ENCODE measurements at regions not wholly inside any gene's neighbourhood (a gene's known extent, or its start where the extent isn't known, plus 50 kb on each side); places are given as distances from the start of the nearest gene placed in this dataset.
A peak's percentile ranks its signal among the peaks of the same experiment; 100 is the strongest.

DNA sequence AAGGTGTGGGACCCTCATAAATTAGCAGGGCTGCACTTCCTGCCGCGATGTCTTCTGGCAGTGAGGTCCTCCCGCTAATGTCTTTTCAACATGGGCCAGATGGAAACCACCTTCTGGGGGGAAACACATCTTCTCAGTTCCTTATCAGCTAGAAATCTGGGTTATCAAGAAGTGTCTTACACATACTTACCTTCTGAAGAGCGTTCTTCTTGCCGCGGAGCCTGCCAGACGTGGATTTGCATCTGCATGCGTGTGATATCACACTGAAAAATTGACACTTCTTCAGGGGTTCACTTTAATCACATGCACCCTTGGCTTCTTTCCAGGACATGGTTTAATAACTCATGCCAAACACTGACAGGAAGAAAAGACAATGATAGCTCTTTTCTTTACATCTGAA is 163.5 kb upstream of the SOX11 start:
- no peak overlapping the region for H3K4me3 ChIP-seq (ENCODE audit: low read length)
- peak; percentile 91 for DNase-seq (ENCODE audit: low read depth, low spot score)

DNA sequence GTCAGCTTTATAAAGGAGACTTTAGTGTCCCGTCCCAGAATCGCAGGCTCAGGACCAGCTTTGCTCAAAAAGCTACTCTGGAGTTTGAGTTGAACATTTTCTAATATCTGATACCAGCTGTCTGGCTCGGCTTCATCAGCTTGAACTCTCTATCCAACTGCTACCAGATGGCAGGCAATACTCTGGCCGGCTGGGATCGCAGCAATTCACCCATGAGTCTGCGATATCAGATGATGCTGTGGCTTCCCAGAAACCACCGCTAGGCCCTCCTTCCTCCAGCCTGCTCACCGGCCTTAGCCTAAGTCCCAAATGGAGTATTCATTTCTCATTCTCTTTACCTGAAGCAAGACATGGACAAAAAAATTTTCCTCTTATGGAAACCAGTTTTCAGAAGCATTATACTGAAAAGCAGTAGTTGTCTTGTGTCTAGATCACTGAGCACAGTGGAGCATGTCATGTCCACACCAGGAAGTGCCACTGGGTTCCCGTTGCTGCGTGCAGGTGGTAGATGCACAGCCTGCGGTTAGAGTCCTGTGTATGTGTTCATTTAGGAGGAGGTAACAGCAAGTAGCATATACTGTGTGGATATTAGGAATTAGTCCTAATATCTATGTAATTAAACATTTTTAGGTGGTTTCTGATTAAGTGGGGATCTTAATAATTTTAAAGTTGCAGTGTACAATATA is 162.0 kb upstream of the SOX11 start:
- no peak overlapping the region; the same call in 1 of the 2 replicates for H3K4me3 ChIP-seq (ENCODE audit: low read length)
- peak; percentile 81 for DNase-seq (ENCODE audit: low read depth, low spot score)

DNA sequence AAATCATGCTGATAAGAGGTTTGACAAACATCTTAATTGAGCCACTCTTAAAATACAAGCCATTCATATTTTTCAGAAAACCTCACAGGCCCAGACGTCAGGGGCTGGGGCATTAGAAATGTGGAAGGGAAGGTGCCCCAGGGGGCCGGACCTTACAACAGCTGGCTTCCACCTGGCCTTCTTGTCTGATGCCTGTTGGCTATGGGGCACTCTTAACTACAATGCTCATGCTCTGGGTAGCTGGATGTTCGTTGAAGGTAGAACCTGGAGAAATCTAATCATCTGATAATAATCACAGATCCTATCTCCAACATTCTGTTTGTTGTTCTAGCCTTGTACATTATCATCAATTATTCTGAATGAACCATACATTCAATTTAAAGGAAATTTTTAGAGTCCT is 156.9 kb upstream of the SOX11 start:
- no peak overlapping the region for H3K4me3 ChIP-seq (ENCODE audit: low read length)
- no peak for DNase-seq (ENCODE audit: low read depth, low spot score)

DNA sequence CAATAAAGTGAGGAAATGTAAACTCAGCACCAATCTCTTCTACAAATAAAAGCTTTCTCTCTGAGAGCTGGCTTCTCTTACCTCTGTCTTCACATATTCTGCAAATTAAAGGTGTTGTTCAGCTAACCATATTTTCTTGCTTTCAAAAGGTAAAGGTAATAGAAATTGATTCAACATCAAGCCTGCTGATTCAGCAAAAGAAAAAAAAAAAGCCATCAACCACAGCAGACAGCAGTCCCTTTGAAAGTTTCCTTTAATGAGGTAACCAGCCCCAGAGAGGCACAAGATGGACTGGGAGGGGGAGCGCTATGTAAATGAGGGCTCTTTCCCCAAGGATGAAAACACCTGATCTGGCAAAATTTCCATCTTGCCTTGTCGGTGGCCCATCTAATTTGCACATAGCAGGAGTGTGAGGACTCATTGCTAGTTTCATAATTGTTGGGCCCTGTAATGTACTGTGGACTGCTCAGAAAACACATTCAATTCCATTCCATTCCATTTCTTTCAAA is 154.9 kb upstream of the SOX11 start:
- H3K4me3 ChIP-seq (ENCODE audit: low read length), result no peak overlapping the region
- DNase-seq (ENCODE audit: low read depth, low spot score), result no peak

DNA sequence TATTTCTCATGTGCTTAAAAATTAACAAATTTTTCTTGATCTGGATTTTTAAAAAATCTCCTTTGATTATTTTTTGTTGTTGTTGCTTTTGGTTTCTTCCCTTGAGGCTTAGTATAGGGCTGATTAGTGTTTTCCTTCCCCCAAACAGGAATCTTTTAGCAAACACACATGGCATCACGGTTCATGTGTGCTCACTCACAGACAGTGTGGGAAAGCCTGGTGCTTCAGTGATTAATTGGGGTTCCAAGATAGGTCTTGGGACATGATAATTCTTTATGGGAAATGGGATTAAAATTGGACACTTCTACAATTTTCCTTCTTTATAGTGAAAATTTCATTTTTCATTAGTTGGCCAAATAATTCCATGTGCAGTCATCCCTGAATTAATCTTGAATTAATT is 153.9 kb upstream of the SOX11 start:
- no peak for DNase-seq (ENCODE audit: low read depth, low spot score)
- no peak overlapping the region for H3K4me3 ChIP-seq (ENCODE audit: low read length)

DNA sequence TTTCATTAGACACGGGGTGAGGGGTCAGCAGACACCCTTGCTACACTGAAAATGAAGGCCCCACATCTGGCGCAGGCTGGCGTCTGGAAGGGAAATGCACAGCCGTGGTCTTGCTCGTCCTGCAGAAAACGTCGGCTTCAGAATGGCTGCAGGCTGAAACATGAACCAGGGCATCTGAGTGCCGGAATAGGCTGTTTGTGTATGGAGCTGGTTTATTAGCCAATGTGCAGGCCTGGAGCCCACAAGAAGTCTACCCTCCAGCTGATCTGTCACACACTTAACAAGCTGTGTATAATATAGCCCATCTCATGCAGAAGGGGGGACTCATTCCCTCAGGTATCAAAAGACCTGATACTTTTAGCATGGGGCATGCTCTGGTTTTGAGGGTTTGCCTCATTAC is 153.4 kb upstream of the SOX11 start:
- no peak overlapping the region for H3K4me3 ChIP-seq (ENCODE audit: low read length)
- peak; percentile 41 for DNase-seq (ENCODE audit: low read depth, low spot score)

DNA sequence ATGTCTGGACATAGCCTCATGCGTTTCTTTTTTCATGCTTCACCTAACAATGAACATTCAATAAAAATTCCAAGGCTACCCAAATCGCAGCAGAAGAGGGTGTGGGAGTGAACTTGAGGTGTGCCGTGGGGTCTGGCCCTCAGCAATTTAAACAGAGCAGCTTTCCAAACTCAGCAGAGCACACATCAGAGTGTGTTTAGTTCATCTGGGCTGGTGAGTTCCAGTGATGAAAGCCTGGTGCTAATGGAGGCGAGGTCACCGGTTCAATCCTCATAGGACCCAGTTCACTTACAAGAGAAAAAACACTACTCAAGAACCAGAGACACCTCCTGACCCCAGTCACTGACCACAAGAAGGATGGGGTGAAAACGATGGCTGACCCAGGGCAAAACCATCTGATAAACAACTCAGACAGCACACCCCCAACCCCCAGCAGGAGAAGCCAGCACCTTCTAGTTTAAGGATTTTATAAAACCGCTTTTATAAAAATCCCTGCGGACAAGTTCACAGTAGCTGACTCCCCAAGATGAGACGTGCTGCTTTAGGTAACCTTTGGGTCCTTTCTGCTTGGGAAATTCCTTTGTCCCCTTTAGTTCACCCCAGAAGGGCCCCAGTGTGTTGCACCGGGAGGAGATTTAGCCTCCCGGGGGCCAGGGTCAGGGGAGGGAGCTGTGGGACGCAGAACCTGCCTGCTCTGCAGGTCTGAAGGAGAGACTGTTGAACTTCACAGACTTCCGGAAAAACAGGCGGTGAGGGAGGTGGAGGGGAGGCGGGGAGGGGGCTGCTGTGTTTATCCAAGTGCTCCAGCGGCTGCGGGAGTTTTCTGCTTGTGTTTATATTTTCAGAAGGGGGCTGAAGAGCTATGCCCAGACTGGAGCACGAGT is 152.7 kb upstream of the SOX11 start:
- no peak overlapping the region for H3K4me3 ChIP-seq (ENCODE audit: low read length)
- no peak for DNase-seq (ENCODE audit: low read depth, low spot score)

DNA sequence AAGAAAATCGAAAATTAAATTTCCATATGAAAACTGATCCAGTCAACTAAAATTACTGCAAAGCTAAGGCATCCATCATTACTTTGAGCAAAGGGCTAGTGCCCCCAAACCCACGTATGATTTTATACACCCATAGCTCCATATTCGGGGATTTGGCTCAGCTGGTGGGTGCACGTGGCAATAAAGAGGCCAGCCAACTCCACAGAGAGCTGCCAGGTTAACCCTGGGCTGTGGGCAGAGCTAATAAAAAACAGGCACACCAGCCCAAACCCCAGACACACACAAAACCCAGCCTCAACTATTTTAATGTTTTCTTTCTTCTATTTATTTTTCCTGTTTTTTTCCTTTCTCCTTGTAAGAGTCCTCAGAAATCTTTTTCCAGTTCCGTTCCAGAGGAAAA is 151.3 kb upstream of the SOX11 start:
- DNase-seq (ENCODE audit: low read depth, low spot score), result no peak
- H3K4me3 ChIP-seq (ENCODE audit: low read length), result no peak overlapping the region

DNA sequence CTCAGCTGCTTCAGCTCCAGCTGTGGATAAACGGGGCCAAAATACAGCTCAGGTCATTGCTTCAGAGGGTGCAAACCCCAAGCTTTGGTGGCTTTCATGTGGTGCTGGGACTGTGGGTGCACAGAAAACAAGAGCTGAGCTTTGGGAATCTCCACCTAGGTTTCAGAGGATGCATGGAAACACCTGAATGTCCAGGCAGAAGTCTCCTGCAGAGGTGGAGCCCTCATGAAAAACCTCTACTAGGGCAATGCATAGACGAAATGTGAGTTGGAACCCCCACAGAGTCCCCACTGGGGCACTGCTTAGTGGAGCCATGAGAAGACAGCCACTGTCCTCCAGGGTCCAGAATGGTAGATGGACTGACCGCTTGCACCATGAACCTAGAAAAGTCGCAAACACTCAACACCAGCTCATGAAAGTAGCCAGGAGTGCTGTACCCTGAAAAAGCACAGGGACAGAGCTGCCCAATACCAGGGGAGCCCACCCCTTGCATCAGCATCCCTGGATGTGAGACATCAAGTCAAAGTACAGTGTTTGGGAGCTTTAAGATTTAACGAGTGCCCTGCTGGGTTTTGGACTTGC is 147.9 kb upstream of the SOX11 start:
- no peak for DNase-seq (ENCODE audit: low read depth, low spot score)
- no peak overlapping the region for H3K4me3 ChIP-seq (ENCODE audit: low read length)

DNA sequence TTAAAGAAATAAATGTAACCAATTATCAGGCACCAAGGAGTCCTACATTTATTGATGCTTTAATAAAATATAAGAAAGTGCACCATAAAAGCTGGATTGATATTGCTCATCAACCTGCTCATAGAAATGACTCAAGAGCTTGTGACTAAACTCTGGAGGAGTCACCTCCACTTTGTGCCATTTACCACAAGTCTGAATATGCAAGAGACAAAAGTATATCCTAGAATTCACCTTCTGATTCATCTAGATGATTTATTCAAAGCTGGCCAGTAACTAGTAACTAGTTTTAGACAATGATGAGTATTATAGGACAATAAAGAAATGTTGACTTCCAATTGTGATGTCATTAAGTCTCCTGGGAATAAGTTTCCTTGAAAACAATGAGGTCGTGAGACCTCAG is 146.0 kb upstream of the SOX11 start:
- DNase-seq (ENCODE audit: low read depth, low spot score), result no peak
- no peak overlapping the region for H3K4me3 ChIP-seq (ENCODE audit: low read length)

DNA sequence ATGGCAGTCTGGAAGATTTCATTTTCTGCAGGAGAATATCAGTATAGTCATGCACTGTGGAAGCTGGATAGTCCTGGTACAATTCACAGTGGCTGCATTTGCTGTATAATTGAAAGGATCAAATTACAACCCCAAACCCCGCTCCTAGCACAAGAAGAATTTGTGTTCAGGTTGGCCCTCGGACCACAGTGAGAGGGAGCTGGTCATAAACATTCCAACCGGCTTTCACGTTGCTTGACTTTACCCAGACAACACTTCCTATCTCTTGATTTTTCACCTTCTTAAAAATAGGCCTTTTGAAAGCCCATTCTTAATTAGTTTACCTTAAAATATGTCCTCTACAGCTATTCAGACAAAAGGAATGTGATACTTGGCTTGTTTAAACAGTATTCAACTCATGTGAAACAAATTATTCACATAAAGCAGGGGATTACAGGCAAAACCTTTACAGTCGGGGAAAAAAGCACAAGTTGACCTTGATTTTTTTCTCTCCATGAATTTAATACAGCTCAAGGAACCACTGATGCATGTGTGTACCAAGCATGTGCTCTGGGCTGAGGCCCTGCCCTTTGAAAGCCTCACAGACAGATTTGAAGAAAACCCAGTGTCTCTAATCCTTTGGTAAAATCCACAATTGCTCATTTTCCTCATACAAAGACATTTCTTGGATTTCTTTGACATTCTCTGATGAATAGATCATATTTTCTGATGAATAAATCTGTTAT is 143.0 kb upstream of the SOX11 start:
- no peak for DNase-seq (ENCODE audit: low read depth, low spot score)

DNA sequence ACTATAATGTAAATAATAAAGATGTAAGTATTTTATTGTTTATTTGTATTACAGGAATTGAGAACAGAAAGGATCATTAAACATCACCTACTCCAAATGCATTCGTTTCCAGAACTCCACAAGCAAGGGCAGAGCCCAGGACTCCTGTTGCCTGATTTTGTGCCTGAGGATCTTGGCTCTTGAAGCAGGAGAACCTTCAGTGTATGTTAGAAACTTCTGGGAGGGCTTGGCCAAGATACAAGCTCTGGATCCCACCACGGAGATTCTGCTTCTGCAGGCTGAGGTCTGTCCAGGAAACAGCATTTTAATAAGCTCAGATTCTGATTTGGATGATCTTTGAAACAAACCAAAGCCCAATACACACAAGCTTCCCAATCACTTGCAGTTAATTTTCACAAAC is 142.4 kb upstream of the SOX11 start:
- no peak overlapping the region for H3K4me3 ChIP-seq (ENCODE audit: low read length)
- no peak for DNase-seq (ENCODE audit: low read depth, low spot score)

More for the DNA sequence above, 143.0 kb upstream of the SOX11 start:
- no peak overlapping the region for H3K4me3 ChIP-seq (ENCODE audit: low read length)

DNA sequence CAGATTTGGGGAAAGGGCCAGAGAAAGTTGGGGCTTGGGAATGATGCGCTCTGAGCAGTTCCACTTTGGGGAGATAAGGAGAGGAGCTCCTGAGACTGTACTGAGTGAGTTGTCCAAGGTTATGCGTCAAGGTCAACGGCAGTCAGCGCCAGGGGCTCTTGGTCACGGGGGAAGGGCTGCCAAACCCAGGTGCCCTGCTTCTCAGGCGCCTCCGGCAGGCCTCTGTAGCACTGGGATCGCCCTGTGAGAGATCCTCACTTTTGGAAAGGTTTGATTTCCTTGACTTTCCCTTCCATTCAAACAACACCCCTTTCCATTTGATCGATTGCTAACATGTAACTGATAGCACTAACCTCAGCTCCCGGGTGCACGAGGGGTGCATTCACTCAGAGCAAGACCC is 136.5 kb upstream of the SOX11 start:
- no peak overlapping the region for H3K4me3 ChIP-seq (ENCODE audit: low read length)
- no peak for DNase-seq (ENCODE audit: low read depth, low spot score)

DNA sequence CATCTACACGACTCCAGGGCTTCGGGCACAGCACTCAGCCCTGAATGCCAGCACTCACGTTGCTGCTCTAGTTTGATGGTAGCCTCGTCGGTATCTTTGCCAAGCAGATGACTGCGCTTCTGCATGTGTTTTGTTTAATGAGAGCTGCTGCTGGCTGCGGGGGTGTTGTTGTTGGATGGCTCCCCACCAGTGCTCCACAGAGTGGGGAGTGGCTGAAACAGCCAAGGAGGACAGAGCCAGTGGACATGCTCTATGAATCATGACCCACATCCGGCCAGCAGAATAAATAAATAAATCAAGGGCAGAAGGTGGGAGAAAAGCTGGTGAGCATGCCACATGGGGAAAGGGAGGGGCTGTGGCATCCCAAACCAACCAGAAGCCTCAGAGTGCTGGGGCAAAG is 131.2 kb upstream of the SOX11 start:
- H3K4me3 ChIP-seq (ENCODE audit: low read length), result no peak overlapping the region
- no peak for DNase-seq (ENCODE audit: low read depth, low spot score)

DNA sequence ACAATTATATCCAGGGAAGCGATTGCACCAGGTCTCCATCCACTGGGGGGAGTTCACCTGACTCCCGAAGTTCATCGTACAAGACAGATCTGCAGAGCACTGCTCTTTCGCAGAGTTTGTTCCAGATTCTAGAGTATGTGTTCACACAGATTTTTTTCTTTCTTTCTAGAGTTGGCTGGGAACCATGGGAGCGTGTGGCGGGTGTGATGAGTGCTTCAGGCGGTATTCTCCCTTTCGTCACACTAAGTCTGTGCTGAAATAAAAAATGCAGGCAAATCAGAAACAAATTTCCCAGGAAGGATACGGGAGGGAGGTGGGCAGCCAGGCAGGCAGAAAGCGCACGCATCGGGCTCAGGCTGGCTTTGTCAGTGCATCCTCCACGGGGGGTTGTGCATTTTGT is 129.8 kb upstream of the SOX11 start:
- H3K4me3 ChIP-seq (ENCODE audit: low read length), result no peak overlapping the region
- no peak for DNase-seq (ENCODE audit: low read depth, low spot score)

DNA sequence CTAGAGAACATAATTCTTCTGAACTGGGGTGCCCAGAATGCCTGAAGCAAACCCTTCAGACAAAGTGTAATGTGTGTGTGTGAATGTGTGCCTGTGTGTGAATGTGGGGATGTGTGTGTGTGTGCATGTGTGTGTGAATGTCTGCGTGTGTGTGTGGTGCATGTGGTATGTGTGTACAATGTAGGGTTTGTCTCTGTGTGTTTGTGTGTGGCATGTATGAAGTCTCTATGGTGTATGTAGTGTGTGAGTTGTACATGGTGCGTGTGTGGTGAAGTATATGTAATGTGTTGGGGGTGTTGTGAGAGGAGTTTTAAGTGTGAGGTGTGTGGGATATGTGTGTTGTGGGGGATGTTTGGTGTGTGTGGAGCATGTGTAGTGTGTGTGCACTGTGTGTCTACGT is 129.3 kb upstream of the SOX11 start:
- DNase-seq (ENCODE audit: low read depth, low spot score), result no peak
- H3K4me3 ChIP-seq (ENCODE audit: low read length), result no peak overlapping the region

DNA sequence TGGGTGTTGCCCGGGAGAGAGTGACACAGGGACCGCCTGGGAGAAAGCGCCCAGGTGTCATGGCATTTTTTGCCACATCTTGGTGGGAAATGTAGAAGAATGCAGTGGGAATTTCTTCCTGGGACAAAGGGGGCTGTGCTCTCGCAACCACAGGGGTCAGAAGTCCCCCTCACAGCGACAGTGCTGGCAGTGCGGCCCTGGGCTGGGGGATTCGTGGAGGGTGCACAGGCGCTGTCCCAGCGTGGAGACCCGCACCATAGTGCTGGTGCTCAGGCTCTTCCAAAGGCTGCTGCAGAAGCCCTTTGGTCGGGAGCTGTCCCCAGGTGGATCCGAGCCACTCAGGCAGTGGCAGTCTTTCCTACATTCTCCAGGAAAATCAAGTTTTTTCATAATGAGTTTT is 128.8 kb upstream of the SOX11 start:
- no peak for DNase-seq (ENCODE audit: low read depth, low spot score)
- H3K4me3 ChIP-seq (ENCODE audit: low read length), result no peak overlapping the region

DNA sequence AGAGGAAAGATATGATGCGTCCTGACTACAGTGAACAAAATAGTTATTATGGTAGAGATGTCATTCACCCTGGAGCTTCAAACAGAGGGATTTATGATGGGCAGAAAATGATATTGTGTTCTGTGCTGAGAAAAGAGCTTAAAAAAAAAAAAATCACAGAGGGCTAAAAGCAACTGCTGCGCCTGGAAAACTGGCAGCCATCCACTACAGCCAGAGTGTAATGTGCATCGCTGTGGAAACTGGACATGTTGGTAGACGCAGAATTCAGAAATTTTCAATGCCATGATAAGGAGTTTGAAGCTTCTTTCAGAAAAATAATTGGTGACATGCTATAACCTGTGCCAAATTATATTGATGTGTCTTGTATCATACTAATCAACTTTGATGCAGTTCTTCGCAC is 122.9 kb upstream of the SOX11 start:
- H3K4me3 ChIP-seq (ENCODE audit: low read length), result no peak overlapping the region
- DNase-seq (ENCODE audit: low read depth, low spot score), result no peak

DNA sequence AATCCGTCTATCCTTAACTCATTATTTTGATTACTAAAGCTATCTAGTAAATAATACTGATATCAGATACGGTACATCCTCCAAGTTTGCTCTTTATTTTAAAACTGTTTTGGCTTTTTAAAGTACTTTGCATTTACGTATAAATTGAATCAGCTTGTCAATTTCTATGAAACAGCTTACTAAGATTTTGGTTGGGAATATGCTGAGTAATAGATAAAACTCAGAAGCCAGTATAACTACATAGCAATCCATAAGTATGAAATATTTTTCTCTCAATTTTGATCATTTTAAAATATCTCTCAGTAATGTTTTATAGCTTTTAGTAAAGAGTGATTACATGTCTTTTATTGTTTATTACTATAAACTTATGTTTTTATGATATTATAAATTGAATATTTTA is 116.2 kb upstream of the SOX11 start:
- no peak for DNase-seq (ENCODE audit: low read depth, low spot score)
- H3K4me3 ChIP-seq (ENCODE audit: low read length), result no peak overlapping the region

DNA sequence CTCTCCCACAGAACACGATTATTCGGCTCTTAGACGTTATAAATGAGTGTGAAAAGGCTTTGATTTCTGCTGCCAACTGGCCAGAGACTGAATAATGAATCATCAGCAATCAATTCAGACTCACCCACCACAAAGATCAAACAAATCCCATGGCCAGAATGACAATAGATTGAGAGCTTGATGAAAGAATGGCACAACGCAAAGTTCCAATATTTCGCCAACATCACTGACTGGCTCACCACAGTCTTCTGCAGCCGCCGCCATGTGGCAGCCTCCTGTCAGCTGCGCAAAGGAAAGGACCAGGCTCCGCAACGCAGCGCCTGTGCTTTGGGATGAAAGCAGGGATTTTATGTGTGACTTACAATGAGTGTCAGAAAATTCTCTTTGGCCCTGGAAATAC is 104.4 kb upstream of the SOX11 start:
- DNase-seq (ENCODE audit: low read depth, low spot score), result no peak
- H3K4me3 ChIP-seq (ENCODE audit: low read length), result no peak overlapping the region

Data from Jurkat, Clone E6-1 (cell line).